HG02970 (cell line): ENCODE measurements at regions not wholly inside any gene's neighbourhood (a gene's known extent, or its start where the extent isn't known, plus 50 kb on each side); places are given as distances from the start of the nearest gene placed in this dataset.
"Not testable (repeated sequence)": the region's sequence is repeated elsewhere in the genome, so short reads cannot be mapped to it uniquely, and the experiment has no call there.

ENCODE experiments used
- ATAC-seq: cut with Tn5 transposase; IDR thresholded peaks from one replicate; pipeline ENCODE4 v1.9.1; 2021; ENCODE audit warnings: mild to moderate bottlenecking, moderate library complexity, moderate number of reproducible peaks; ENCODE audit not compliant: unreplicated experiment, low FRiP score

DNA sequence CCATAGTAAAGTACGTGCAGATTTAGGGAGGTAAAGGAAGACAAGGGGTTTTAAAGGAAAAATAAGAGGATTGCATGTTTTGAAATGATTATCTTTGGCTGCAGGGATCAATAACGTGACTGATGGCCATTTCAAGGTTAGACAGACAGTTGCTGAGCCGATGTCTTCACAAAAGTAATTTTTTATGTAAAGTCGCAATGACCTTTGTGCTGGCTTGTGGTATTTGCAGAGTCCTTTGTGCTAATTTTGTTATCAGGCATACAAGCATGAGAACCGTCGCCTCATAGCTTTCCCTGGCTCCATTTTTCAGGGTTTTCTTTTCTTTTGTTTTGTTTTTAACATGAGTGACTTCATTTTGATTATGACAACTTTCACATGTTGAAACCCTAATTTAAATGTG is 605.7 kb upstream of the GJE1 start:
- ATAC-seq, result no peak

- no peak for ATAC-seq
Observed at GRCh38 chr6:141521440-141521839, 611.3 kb upstream of the GJE1 start.

DNA sequence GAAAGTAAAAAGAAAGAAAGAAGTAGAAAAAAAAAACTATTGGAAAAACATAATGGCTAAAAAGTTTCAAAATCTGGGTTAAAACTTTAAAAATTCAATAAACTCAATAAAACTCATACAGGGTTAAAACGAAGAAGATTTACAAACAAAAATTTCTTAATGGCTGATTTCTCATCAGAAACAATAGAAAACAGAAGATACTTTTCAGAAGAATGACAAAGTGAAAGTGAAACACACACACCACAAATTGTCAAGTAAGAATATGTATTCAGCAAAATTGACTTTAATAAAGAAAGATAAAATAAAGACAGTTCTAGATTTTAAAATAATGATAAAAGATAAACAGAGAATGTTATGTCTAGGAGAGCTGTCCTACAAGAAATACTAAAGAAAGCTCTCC is 618.9 kb upstream of the GJE1 start:
- ATAC-seq, result no peak

- no peak for ATAC-seq
Observed at GRCh38 chr6:141510803-141511202, 621.9 kb upstream of the GJE1 start.

DNA sequence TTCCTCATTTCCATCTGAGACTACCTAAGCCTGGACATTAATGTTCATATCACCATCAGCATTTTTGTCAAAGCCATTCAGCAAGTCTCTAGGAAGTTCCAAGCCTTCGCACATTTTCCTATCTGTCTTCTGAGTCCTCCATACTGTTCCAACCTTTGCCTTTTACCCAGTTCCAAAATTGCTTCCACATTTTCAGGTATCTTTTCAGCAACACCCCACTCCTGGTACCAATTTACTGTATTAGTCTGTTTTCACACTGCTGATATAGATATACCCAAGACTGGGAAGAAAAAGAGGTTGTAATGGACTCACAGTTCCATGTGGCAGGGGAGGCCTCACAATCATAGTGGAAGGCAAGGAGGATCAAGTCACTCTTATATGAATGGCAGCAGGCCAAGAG is 626.7 kb upstream of the GJE1 start:
- ATAC-seq, result not testable (repeated sequence)

- not testable (repeated sequence) for ATAC-seq
Observed at GRCh38 chr6:141504318-141504717, 628.4 kb upstream of the GJE1 start.

DNA sequence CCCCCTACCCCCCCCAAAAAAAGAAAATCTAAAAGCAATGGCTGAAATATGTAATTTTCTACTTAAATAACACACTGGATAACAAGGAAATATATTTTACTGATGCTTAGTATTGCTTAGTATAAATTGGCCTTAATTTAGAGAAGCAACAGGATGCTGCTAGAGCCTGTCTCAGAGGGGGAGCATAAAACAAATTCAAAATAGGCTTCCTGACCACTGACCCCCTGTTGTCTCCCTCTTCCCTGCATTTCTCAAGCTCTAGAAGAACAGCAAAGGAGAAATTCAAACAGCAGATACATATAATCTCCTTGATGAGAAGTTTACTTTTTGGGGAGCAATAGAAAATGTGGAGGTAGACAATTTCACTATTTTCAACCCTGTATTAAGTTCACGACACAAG is 631.1 kb upstream of the GJE1 start:
- ATAC-seq, result no peak

DNA sequence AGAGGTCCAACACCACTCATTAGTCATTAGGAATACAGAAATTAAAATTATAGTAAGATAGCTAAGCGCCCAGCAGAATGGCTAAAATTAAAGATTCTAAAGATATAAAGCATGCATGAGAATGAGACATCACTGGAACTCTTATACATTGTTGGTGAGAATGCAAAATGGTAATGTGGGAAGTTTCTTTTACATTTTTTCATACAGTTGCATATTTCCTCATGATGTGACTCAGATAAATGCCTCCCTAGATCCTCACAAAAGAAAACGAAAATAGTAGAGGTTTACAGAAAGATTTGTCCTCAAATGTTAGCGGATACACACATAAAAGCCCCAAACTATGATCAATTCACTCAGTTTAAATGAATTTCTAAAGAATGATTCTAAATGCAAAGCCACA is 633.7 kb upstream of the GJE1 start:
- ATAC-seq, result no peak

- ATAC-seq, result no peak
Observed at GRCh38 chr6:141492521-141493284, 640.0 kb upstream of the GJE1 start.

GRCh38 chr6:141491684-141492083 is 641.0 kb upstream of the GJE1 start:
- ATAC-seq, result no peak

GRCh38 chr6:141490982-141491381 is 641.7 kb upstream of the GJE1 start:
- no peak for ATAC-seq

- no peak for ATAC-seq
Observed at GRCh38 chr6:141488488-141488887, 644.2 kb upstream of the GJE1 start.

DNA sequence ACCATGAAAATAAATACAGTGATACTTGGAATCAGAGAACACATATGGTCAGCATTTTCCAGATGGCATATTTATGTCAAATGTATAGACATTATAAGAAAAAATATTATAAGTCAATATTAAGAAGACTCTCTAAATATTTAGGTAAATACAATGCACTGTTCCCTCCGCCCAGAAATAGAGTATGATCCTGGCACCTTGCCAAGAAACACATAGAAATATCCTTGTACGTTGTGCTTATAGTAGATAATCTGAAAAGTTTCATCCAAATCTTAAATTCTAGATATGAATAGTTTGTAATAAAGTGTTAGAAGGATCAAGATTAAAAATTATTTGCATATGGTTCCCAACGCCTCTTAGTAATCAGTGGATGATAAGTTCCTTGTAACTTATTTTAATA is 645.8 kb upstream of the GJE1 start:
- ATAC-seq, result no peak

GRCh38 chr6:141484711-141485110 is 648.0 kb upstream of the GJE1 start:
- ATAC-seq, result peak; percentile 81

DNA sequence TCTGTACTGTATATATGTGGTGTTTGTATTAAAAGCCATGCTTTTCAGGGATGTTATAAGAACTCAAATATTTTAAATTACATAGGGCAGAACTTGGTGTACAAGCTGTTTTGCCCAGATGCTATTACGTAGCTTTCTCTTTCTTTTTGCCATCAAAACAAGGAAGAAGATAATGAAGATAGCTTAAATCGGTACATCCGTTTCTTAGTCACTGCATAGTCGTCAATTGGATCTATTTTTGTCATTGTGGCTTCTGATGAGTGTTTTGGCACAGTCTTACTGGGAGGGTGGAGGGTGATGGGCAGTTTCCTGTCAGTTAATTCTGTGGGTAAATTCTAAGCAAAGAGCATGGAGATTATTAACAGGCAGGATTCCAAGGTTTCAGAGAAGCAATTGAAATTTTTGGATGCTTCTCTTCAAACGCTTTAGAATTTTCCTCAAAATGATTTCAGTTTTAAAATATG is 649.1 kb upstream of the GJE1 start:
- peak; percentile 97 for ATAC-seq

DNA sequence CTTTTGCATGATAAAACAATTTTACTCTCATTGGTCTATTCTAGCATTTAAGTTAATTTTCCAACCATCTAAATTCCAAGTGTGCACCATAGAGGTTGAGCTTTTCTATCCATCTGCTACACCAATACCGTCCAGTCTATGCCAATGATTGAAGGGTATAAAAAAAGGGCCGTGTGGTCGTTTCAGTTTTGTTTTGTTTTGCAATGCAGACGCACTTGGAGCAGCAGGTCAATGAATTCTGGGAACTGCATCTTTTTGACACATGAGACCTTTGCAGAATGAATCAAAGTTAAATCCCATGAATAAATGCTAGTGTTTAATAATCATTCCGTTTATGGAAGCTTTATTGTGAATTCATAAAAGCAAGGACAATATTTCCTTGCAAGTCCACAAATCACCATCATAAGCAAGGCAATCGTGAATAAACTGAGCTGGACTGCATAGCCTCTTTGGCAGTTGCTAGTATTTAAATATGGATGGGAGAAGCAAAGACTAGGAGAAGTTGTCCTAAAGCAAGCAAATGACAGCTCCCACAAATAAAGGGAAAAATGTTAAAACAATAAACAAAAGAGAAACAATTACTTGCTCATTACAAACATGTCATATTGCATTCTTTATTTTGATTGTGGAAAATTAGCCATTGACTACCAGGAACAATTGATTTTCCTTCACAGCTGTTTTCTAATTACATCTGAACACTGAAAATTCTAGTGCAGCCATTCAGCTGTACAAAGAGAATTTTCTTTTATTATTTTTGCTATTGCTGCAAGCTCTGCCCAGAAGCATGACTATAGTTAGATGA is 649.7 kb upstream of the GJE1 start:
- ATAC-seq, result peak; percentile 1

- ATAC-seq, result no peak
Observed at GRCh38 chr6:141475259-141475658, 657.5 kb upstream of the GJE1 start.

DNA sequence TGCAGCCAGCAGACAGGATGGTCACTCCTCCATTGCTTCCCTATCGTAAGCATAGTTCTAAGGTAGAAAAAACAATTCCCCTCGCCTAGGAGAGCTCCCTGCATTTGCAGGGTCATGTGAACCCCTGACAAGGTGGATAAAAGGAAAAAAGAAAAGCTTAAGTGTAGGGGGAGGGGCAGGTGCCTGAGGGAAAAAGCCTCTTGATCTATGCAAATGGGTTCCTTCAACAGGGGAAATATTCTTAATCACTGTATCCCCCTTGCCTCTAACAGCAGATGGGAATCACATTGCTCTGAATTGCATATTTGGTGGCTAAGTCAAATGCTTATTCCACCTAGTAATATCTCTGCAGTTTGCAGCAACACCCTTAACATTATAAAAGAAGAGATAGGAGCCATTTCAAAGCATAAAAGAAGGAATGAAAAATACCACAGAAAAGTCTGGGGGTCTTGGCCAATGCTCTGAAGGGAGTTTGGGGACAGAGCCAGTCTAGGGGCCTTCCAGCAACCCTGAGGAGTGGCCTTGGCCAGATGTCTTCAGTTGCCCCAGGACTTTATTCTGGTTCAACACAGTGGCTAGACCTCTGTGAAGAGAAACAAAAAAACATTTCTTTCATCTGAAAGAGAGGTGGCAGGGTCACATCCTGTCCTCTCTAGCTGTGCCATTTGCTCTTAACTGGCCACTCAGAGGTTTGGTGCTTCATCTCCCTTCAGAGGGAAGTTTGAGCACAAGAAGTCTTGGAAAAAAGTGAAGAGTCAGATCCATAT is 660.4 kb upstream of the GJE1 start:
- ATAC-seq, result no peak

DNA sequence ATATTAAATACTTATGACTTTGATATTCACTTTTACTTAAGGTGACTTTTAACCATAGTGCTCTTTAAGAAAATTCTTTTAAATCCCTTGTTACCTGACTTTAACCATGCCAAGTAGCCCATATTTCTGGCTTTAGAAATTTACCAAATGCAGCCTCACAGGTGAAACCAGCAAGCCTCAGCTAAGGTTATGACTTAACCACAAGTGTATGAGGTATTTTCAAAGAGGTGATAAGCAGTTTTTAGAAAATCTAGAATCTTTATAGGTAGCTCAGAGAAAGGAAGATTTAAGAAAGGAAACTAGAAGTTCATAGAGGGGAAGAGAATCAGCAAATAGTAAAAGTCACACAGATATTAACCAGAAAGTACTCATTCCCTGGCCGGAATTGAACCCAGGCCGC is 661.9 kb upstream of the GJE1 start:
- ATAC-seq, result no peak

DNA sequence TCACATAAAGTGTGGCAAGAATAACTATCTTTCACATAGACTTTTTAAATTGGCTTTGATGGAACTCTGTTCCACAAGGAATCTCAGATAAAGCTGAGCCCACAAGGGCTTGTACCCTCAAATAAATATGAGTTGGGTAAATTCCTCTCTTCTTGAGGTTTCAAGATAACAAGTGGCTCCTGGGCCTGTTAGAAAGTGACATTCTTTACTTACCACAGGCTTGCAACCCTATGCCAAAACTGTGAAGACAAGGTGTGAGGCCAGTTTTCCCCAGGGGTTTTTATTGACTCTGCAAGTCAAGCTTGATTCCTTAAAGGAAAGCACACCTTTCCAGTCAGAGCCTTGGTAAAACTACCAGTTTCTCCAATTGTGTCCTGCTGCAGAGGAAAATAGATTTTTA is 664.8 kb upstream of the GJE1 start:
- ATAC-seq, result no peak

GRCh38 chr6:141467041-141467440 is 665.7 kb upstream of the GJE1 start:
- no peak for ATAC-seq
